DOHH2 (cell line): ENCODE measurements at regions not wholly inside any gene's neighbourhood (a gene's known extent, or its start where the extent isn't known, plus 50 kb on each side); places are given as distances from the start of the nearest gene placed in this dataset.
"Not testable (repeated sequence)": the region's sequence is repeated elsewhere in the genome, so short reads cannot be mapped to it uniquely, and the experiment has no call there.

Source experiments
- CTCF ChIP-seq: fragments of 200-600 bp; sonication (generic); IDR thresholded peaks from one replicate; pipeline ENCODE4 v1.5.1; 2014; ENCODE audit warnings: antibody characterized with exemption, mild to moderate bottlenecking, low read depth, low read length; ENCODE audit not compliant: poor library complexity, severe bottlenecking
- EZH2phosphoT487 ChIP-seq: fragments of 200-600 bp; sonication (generic); IDR thresholded peaks from 2 replicates; pipeline ENCODE4 v1.6.1; 2017; ENCODE audit warnings: borderline replicate concordance, mild to moderate bottlenecking, antibody characterized with exemption, low read length, moderate library complexity, mixed read lengths

GRCh38 chr11:101779167-101779566 is 135.6 kb upstream of the CEP126 start:
- TF ChIP-seq CTCF, EZH2phosphoT487: not testable (repeated sequence)
